PC-9 (cell line): ENCODE measurements at regions not wholly inside any gene's neighbourhood (a gene's known extent, or its start where the extent isn't known, plus 50 kb on each side); places are given as distances from the start of the nearest gene placed in this dataset.

ENCODE experiments used
- BruUV-seq: library from RNA; stranded (reverse); fragments of 400-500 nt; replicated peaks from 2 replicates; lab custom pipeline; 2021; lab: Mats Ljungman, UMichigan
- CTCF ChIA-PET: fragments of 300-600 bp; sonication (Branson Sonifier 250); formaldehyde crosslinking; loops from one replicate; lab custom pipeline; 2022; ENCODE audit warnings: antibody characterized with exemption; lab: Charles Lee
- POLR2A ChIA-PET: fragments of 300-600 bp; sonication (Branson Sonifier 250); formaldehyde crosslinking; loops from one replicate; lab custom pipeline; 2022; ENCODE audit warnings: antibody characterized with exemption; ENCODE audit not compliant: unreplicated experiment; lab: Charles Lee
- DNase-seq, 2 experiments: peaks; one replicate each; pipeline versions ENCODE4 v3.0.0 to v3.0.0-alpha.2; 2015 to 2022; ENCODE audit warnings: mixed read lengths in 1 of 2
- H2AFZ ChIP-seq: fragments of 200-600 bp; sonication (generic); 2 replicates; pipeline ENCODE4 v1.8.1; 2017; ENCODE audit warnings: antibody characterized with exemption
- H3F3A ChIP-seq: fragments of 200-600 bp; sonication (generic); 2 replicates; pipeline ENCODE4 v1.8.1; 2017; ENCODE audit warnings: antibody characterized with exemption, mild to moderate bottlenecking, low read depth; ENCODE audit not compliant: insufficient read depth
- H3K27ac ChIP-seq: fragments of 200-600 bp; sonication (generic); 2 replicates; pipeline ENCODE4 v1.6.1; 2016; ENCODE audit warnings: mixed run types
- H3K27me3 ChIP-seq: fragments of 200-600 bp; sonication (generic); 2 replicates; pipeline ENCODE4 v1.6.1; 2016; ENCODE audit warnings: low read depth, mixed run types; ENCODE audit not compliant: insufficient read depth
- H3K36me3 ChIP-seq: fragments of 200-600 bp; sonication (generic); 2 replicates; pipeline ENCODE4 v1.6.1; 2016; ENCODE audit warnings: low read depth, mixed run types
- H3K4me1 ChIP-seq: fragments of 200-600 bp; sonication (generic); replicated peaks from 2 replicates; pipeline ENCODE4 v1.6.1; 2016; ENCODE audit warnings: mixed run types; ENCODE audit not compliant: insufficient read depth
- H3K4me2 ChIP-seq: fragments of 200-600 bp; sonication (generic); 2 replicates; pipeline ENCODE4 v1.6.1; 2017; ENCODE audit warnings: mixed run types
- H3K4me3 ChIP-seq: fragments of 200-600 bp; sonication (generic); 2 replicates; pipeline ENCODE4 v1.6.1; 2016; ENCODE audit warnings: mixed run types
- H3K79me2 ChIP-seq: fragments of 200-600 bp; sonication (generic); 2 replicates; pipeline ENCODE4 v1.6.1; 2017; ENCODE audit warnings: low read depth, mixed run types
- H3K9me2 ChIP-seq: fragments of 200-600 bp; sonication (generic); 2 replicates; pipeline ENCODE4 v1.8.1; 2017; ENCODE audit warnings: mild to moderate bottlenecking; ENCODE audit not compliant: insufficient read depth
- H3K9me3 ChIP-seq: fragments of 200-600 bp; sonication (generic); 2 replicates; pipeline ENCODE4 v1.8.1; 2016; ENCODE audit warnings: low read depth; ENCODE audit not compliant: insufficient read depth
- H4K20me1 ChIP-seq: fragments of 200-600 bp; sonication (generic); 2 replicates; pipeline ENCODE4 v1.8.1; 2017; ENCODE audit not compliant: insufficient read depth
- CTCF ChIP-seq: fragments of 200-600 bp; sonication (generic); conservative IDR thresholded peaks from 2 replicates; pipeline ENCODE4 v1.6.1; 2017; ENCODE audit warnings: mixed run types, antibody characterized with exemption, mild to moderate bottlenecking, moderate library complexity
- EZH2 ChIP-seq: fragments of 200-600 bp; sonication (generic); IDR thresholded peaks from 2 replicates; pipeline ENCODE4 v1.8.0; 2017; ENCODE audit warnings: antibody characterized with exemption, low read depth
- intact Hi-C: fragments of 100-400 bp; cut with micrococcal nuclease; formaldehyde crosslinking; loops from one replicate; pipeline ENCODE4 v1.10.0; 2022; ENCODE audit not compliant: unreplicated experiment

- Histone ChIP-seq H3K27me3 (peaks cover 8% of the 10 kb centered on the region; the same call in 1 of the 2 replicates), H3K4me2 (no peak overlapping the region), H3K9me3 (no peaks in the 10 kb centered on the region), H3F3A (no peaks in the 10 kb centered on the region), H3K36me3 (no peaks in the 10 kb centered on the region), H3K4me1 (no peaks in the 10 kb centered on the region), H3K27ac (no peak overlapping the region), H3K79me2 (no peaks in the 10 kb centered on the region), H4K20me1 (no peaks in the 10 kb centered on the region), H3K4me3 (no peak overlapping the region), H3K9me2 (no peaks in the 10 kb centered on the region), H2AFZ (no peak overlapping the region; the same call in 1 of the 2 replicates)
- no peak for DNase-seq
- no TSS peak for BruUV-seq
- intact Hi-C loops: no loop called here
- ChIA-PET POLR2A (no interaction called here), CTCF (no interaction called here)
- TF ChIP-seq CTCF: no peak
- no peak for TF ChIP-seq EZH2
These were observed 94.7 kb upstream of the L3MBTL4 start for GRCh38 chr18:6509417-6509816.

- Histone ChIP-seq H3K9me2 (no peaks in the 10 kb centered on the region), H3K4me1 (no peaks in the 10 kb centered on the region), H3K79me2 (no peaks in the 10 kb centered on the region), H2AFZ (no peak overlapping the region), H3K27ac (no peak overlapping the region), H3K36me3 (no peaks in the 10 kb centered on the region), H4K20me1 (no peaks in the 10 kb centered on the region), H3K4me2 (no peak overlapping the region), H3K4me3 (no peak overlapping the region), H3F3A (no peaks in the 10 kb centered on the region), H3K27me3 (peaks cover 8% of the 10 kb centered on the region; the same call in 1 of the 2 replicates), H3K9me3 (no peaks in the 10 kb centered on the region)
- CTCF ChIA-PET: no interaction called here
- POLR2A ChIA-PET: no interaction called here
- TF ChIP-seq EZH2 (no peak), CTCF (no peak)
- BruUV-seq: no TSS peak
- no peak for DNase-seq
- intact Hi-C loops: no loop called here
These were observed 95.1 kb upstream of the L3MBTL4 start for GRCh38 chr18:6509832-6510231.

GRCh38 chr18:6520901-6521300 is 106.2 kb upstream of the L3MBTL4 start:
- H2AFZ ChIP-seq: no peak overlapping the region
- H3K79me2 ChIP-seq: no peaks in the 10 kb centered on the region
- no peaks in the 10 kb centered on the region for H3K36me3 ChIP-seq
- no peak overlapping the region for H3K4me2 ChIP-seq
- no peaks in the 10 kb centered on the region for H3K9me2 ChIP-seq
- intact Hi-C loops: loop anchor here (5.0 to 10.0 kb wide), 3 partner anchors 654 to 1446 kb away; no protein-coding TSS in a partner anchor
- no peaks in the 10 kb centered on the region for H3F3A ChIP-seq
- no peaks in the 10 kb centered on the region for H3K27me3 ChIP-seq
- DNase-seq: no peak
- H3K27ac ChIP-seq: no peak overlapping the region
- TF ChIP-seq CTCF: no peak
- TF ChIP-seq EZH2: no peak
- CTCF ChIA-PET: no interaction called here
- no peak overlapping the region for H3K4me3 ChIP-seq
- POLR2A ChIA-PET: no interaction called here
- no peaks in the 10 kb centered on the region for H3K4me1 ChIP-seq
- H4K20me1 ChIP-seq: no peaks in the 10 kb centered on the region
- H3K9me3 ChIP-seq: no peaks in the 10 kb centered on the region
- no TSS peak for BruUV-seq
